Loucy (cell line): ENCODE measurements at regions not wholly inside any gene's neighbourhood (a gene's known extent, or its start where the extent isn't known, plus 50 kb on each side); places are given as distances from the start of the nearest gene placed in this dataset.

Experiments used
- H2AFZ ChIP-seq: fragments of 200-600 bp; sonication (generic); 2 replicates; pipeline ENCODE4 v1.6.0; 2016; ENCODE audit warnings: antibody characterized with exemption, mild to moderate bottlenecking, low read length, moderate library complexity
- H3F3A ChIP-seq: fragments of 200-600 bp; 2 replicates; pipeline ENCODE4 v1.6.0; 2016; ENCODE audit warnings: antibody characterized with exemption, low read depth, mild to moderate bottlenecking
- H3K27me3 ChIP-seq: fragments of 200-600 bp; sonication (generic); 2 replicates; pipeline ENCODE4 v1.6.1; 2014; ENCODE audit warnings: low read length, mild to moderate bottlenecking; ENCODE audit not compliant: insufficient read depth, poor library complexity, severe bottlenecking
- H3K36me3 ChIP-seq: fragments of 200-600 bp; sonication (generic); 2 replicates; pipeline ENCODE4 v1.6.1; 2016; ENCODE audit warnings: low read length; ENCODE audit not compliant: insufficient read depth
- H3K4me1 ChIP-seq: fragments of 200-600 bp; sonication (generic); 2 replicates; pipeline ENCODE4 v1.5.1; 2014; ENCODE audit warnings: low read length, mild to moderate bottlenecking; ENCODE audit not compliant: insufficient read depth, poor library complexity, severe bottlenecking
- H3K4me2 ChIP-seq: fragments of 200-600 bp; sonication (generic); 2 replicates; pipeline ENCODE4 v1.6.0; 2014; ENCODE audit warnings: antibody characterized with exemption, low read length, low read depth, mild to moderate bottlenecking; ENCODE audit not compliant: poor library complexity, severe bottlenecking
- H3K4me3 ChIP-seq: fragments of 200-600 bp; sonication (generic); 2 replicates; pipeline ENCODE4 v1.5.1; 2014; ENCODE audit warnings: low read length, mild to moderate bottlenecking, mixed read lengths; ENCODE audit not compliant: poor library complexity, severe bottlenecking
- H3K79me2 ChIP-seq: fragments of 200-600 bp; sonication (generic); 2 replicates; pipeline ENCODE4 v1.6.1; 2014; ENCODE audit warnings: low read length; ENCODE audit not compliant: insufficient read depth
- H3K9ac ChIP-seq: fragments of 200-600 bp; sonication (generic); 2 replicates; pipeline ENCODE4 v1.6.0; 2014; ENCODE audit warnings: mild to moderate bottlenecking, low read depth, low read length, moderate library complexity; ENCODE audit not compliant: poor library complexity, severe bottlenecking
- H3K9me2 ChIP-seq: fragments of 200-600 bp; sonication (generic); replicated peaks from 2 replicates; pipeline ENCODE4 v1.6.1; 2016; ENCODE audit warnings: low read depth, low read length, mixed read lengths
- H3K9me3 ChIP-seq: fragments of 200-600 bp; sonication (generic); 2 replicates; pipeline ENCODE4 v1.6.1; 2014; ENCODE audit warnings: mild to moderate bottlenecking, antibody characterized with exemption, low read length, low read depth; ENCODE audit not compliant: insufficient read depth
- H4K20me1 ChIP-seq: fragments of 200-600 bp; sonication (generic); 2 replicates; pipeline ENCODE4 v1.6.0; 2014; ENCODE audit warnings: antibody characterized with exemption, low read length, mild to moderate bottlenecking; ENCODE audit not compliant: insufficient read depth, poor library complexity, severe bottlenecking
- EZH2phosphoT487 ChIP-seq: fragments of 200-600 bp; IDR thresholded peaks from 2 replicates; pipeline ENCODE4 v1.6.1; 2018; ENCODE audit warnings: antibody characterized with exemption, mild to moderate bottlenecking, moderate library complexity, borderline replicate concordance
- TF ChIP-seq, protein P1 (sequence below): fragments of 200-600 bp; sonication (generic); conservative IDR thresholded peaks from 2 replicates; pipeline ENCODE4 v1.5.1; 2014; ENCODE audit warnings: mild to moderate bottlenecking, antibody characterized with exemption, low read length

DNA sequence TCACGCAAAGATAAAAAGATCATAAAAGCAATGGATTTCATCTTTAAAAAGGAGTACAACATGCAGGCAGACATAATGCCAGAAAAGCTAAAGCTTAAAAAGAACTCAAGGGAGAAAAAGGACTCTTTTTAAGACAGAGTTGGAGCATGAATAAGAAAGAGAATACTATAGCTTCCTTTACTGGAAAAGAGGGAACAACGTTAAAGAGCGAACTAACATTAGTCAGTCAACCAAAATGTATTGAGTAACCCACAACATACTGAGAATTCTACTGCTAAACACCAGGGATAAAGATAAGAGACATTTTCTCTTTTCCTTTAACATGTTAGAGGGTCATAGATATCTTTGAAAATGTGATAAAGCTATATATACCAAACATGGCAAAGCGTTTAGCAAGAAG lies 182.0 kb downstream of the DUSP10 start:
- Histone ChIP-seq H3F3A (no peaks in the 10 kb centered on the region), H2AFZ (no peak overlapping the region)
- no peak for TF ChIP-seq EZH2phosphoT487
- TF ChIP-seq, protein P1, sequence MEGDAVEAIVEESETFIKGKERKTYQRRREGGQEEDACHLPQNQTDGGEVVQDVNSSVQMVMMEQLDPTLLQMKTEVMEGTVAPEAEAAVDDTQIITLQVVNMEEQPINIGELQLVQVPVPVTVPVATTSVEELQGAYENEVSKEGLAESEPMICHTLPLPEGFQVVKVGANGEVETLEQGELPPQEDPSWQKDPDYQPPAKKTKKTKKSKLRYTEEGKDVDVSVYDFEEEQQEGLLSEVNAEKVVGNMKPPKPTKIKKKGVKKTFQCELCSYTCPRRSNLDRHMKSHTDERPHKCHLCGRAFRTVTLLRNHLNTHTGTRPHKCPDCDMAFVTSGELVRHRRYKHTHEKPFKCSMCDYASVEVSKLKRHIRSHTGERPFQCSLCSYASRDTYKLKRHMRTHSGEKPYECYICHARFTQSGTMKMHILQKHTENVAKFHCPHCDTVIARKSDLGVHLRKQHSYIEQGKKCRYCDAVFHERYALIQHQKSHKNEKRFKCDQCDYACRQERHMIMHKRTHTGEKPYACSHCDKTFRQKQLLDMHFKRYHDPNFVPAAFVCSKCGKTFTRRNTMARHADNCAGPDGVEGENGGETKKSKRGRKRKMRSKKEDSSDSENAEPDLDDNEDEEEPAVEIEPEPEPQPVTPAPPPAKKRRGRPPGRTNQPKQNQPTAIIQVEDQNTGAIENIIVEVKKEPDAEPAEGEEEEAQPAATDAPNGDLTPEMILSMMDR: no peak

DNA sequence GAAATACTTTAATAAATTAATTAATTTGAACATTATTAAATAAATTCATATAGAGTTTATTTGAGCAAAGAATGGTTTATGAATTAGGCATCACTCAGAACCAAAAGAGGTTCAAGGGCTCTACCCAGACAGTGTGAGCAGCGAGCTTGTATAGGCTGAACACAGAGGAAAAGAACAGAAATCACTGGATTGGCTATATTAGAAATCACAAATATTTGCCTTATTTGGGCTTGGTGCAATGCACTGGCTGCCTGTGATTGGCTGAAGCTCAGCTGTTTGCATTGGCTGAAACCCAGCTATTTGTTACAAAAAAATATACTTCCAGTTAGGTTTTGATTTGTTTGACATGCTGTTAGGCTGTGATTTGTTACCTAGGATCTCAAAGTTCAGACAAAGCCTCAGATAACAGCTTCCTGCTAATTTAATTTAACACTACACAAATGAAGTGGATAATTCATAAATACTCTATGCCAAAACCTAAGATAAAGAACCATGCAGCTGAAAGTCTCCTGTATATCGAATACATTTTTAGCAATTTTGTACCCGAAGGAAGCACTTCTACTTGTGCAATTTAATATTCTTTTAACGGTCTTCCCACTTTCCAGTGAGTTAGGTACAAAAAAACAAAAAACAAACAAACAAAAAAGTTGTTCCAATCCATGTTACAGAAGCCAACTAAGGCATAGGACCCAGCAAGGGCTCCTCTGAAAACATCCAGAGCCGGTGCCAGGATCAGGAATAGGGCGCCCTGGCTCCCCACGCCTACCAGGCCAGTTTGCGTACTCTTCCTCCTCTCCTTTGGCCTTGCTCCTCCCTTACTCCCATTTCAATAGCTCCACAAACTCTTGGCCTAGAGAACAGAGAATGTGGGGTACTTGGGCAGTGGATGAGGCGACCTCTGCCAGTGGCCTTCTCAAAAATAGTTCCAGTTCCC lies 179.1 kb downstream of the DUSP10 start:
- H3K27me3 ChIP-seq: no peaks in the 10 kb centered on the region
- no peak overlapping the region for H3K4me3 ChIP-seq
- no peaks in the 10 kb centered on the region for H4K20me1 ChIP-seq
- H3K36me3 ChIP-seq: no peaks in the 10 kb centered on the region
- TF ChIP-seq EZH2phosphoT487: no peak
- TF ChIP-seq, protein P1: no peak
- no peak overlapping the region for H2AFZ ChIP-seq
- no peaks in the 10 kb centered on the region for H3K79me2 ChIP-seq
- H3K4me1 ChIP-seq: no peaks in the 10 kb centered on the region
- H3F3A ChIP-seq: no peaks in the 10 kb centered on the region
- no peaks in the 10 kb centered on the region for H3K9me3 ChIP-seq
- H3K9me2 ChIP-seq: no peaks in the 10 kb centered on the region
- H3K9ac ChIP-seq: no peak overlapping the region
- H3K4me2 ChIP-seq: no peak overlapping the region

More for the DNA sequence above, 182.0 kb downstream of the DUSP10 start:
- Histone ChIP-seq H3K27me3 (no peaks in the 10 kb centered on the region), H3K79me2 (no peaks in the 10 kb centered on the region), H4K20me1 (no peaks in the 10 kb centered on the region), H3K36me3 (no peaks in the 10 kb centered on the region), H3K9ac (no peak overlapping the region), H3K9me3 (no peaks in the 10 kb centered on the region), H3K4me2 (no peak overlapping the region), H3K9me2 (no peaks in the 10 kb centered on the region), H3K4me3 (no peak overlapping the region), H3K4me1 (no peaks in the 10 kb centered on the region)

DNA sequence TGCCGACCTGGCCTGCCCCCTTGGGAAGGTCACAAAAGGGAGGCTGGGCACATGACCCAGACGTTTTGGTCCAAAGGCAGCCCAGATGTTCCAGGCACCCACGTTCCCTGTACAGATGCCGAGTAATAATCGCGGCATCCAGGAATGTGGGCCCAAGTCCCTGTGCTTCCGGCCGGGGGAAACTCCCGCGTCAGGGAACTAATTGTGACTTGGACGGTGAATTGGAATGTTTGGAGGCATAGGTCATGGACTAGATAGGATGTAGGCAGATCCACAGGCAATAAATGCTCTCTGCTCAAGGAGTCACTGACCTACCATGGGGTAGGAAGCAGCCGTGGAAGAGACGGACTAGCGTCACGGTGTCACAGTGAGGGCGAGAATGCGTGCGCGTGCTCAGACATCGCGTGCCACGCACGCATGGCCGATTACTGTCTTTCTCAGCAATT lies 178.4 kb downstream of the DUSP10 start:
- no peaks in the 10 kb centered on the region for H3K9me2 ChIP-seq

More for the DNA sequence above, 178.4 kb downstream of the DUSP10 start:
- Histone ChIP-seq H3K27me3 (no peaks in the 10 kb centered on the region), H3K36me3 (no peaks in the 10 kb centered on the region), H3K4me2 (no peak overlapping the region), H3K4me3 (no peak overlapping the region), H2AFZ (no peak overlapping the region), H3K4me1 (no peaks in the 10 kb centered on the region), H3K9me3 (no peaks in the 10 kb centered on the region), H3F3A (no peaks in the 10 kb centered on the region), H3K79me2 (no peaks in the 10 kb centered on the region), H4K20me1 (no peaks in the 10 kb centered on the region), H3K9ac (no peak overlapping the region)
- TF ChIP-seq EZH2phosphoT487: no peak
- TF ChIP-seq, protein P1: no peak
